Stimulated activated CD4-positive, alpha-beta T cell treated with anti-CD3 and anti-CD28 coated beads, Interleukin-12 subunit alpha, Interleukin-12 subunit beta, amount 100 ng/mL, for 48 hours (primary cell): ENCODE measurements at regions not wholly inside any gene's neighbourhood (a gene's known extent, or its start where the extent isn't known, plus 50 kb on each side); places are given as distances from the start of the nearest gene placed in this dataset.
"Not testable (repeated sequence)": the region's sequence is repeated elsewhere in the genome, so short reads cannot be mapped to it uniquely, and the experiment has no call there.

Experiments used
- DNase-seq, 3 donors: peaks; one replicate each; pipeline ENCODE4 v3.0.0-alpha.2; 2020; ENCODE audit warnings: low read depth in 2 of 3, low spot score in 1 of 3

- no peak for DNase-seq
These were observed 421.5 kb downstream of the FUT8 start for GRCh38 chr14:65834051-65834450.

- no peak for DNase-seq
These were observed 422.3 kb downstream of the FUT8 start for GRCh38 chr14:65834812-65835211.

GRCh38 chr14:65835501-65835900, 423.0 kb downstream of the FUT8 start:
- DNase-seq: no peak

- no peak for DNase-seq
These were observed 426.0 kb downstream of the FUT8 start for GRCh38 chr14:65838565-65838964.

- no peak for DNase-seq
These were observed 427.7 kb downstream of the FUT8 start for GRCh38 chr14:65840118-65840751.

GRCh38 chr14:65840786-65841185, 428.3 kb downstream of the FUT8 start:
- DNase-seq: no peak

- no peak for DNase-seq
These were observed 433.8 kb downstream of the FUT8 start for GRCh38 chr14:65846196-65846868.

- DNase-seq: peak; percentile 29 to 44 (median 34)
These were observed 434.7 kb downstream of the FUT8 start for GRCh38 chr14:65847075-65847847.

- not testable (repeated sequence) for DNase-seq
These were observed 435.4 kb downstream of the FUT8 start for GRCh38 chr14:65847931-65848330.

GRCh38 chr14:65849091-65849490, 436.6 kb downstream of the FUT8 start:
- DNase-seq: no peak

GRCh38 chr14:65849558-65849957, 437.0 kb downstream of the FUT8 start:
- no peak for DNase-seq

GRCh38 chr14:65850429-65851135, 438.1 kb downstream of the FUT8 start:
- peak; percentile 20 to 49 (median 38) for DNase-seq

- no peak for DNase-seq
These were observed 440.2 kb downstream of the FUT8 start for GRCh38 chr14:65852689-65853088.

- no peak for DNase-seq
These were observed 441.0 kb downstream of the FUT8 start for GRCh38 chr14:65853407-65853955.

- DNase-seq: no peak
These were observed 441.7 kb downstream of the FUT8 start for GRCh38 chr14:65854215-65854614.

GRCh38 chr14:65860956-65861611, 448.6 kb downstream of the FUT8 start:
- no peak for DNase-seq

- DNase-seq: no peak
These were observed 452.0 kb downstream of the FUT8 start for GRCh38 chr14:65864549-65864948.

GRCh38 chr14:65864984-65865383, 452.5 kb downstream of the FUT8 start:
- no peak for DNase-seq

GRCh38 chr14:65866448-65866847, 453.9 kb downstream of the FUT8 start:
- no peak for DNase-seq

GRCh38 chr14:65866886-65867285, 454.4 kb downstream of the FUT8 start:
- DNase-seq: no peak

GRCh38 chr14:65867333-65867732, 454.8 kb downstream of the FUT8 start:
- DNase-seq: no peak
